ENCODE measurements at regions not wholly inside any gene's neighbourhood (a gene's known extent, or its start where the extent isn't known, plus 50 kb on each side); places are given as distances from the start of the nearest gene placed in this dataset.

- no peak for DNase-seq (ENCODE audit: low read depth)
- H3K4me3 ChIP-seq (ENCODE audit: low read length), result no peak overlapping the region
- TF ChIP-seq CTCF (conservative IDR thresholded peaks at IDR 0.05; ENCODE audit: low read depth, low read length), result no peak
Observed at GRCh38 chr2:76563730-76564129, 853.0 kb upstream of the GCFC2 start.

DNA sequence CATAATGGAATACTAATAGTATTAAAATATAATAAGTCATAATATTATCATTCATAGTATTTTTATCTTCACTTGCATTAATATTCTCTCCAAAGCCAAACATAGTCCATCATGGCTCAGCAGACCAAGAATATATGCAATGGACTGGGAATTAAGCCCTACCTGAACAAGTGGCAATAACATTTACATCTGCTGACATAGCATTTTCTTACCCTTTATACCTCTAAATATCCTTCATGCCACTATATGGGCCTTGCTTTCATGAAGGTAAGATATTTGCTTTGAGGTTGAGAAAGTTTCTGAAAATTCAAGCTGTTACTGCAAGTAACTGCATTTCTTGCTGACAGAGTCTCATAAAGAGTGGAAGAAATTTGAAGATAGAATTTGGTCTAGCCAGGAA lies 847.4 kb upstream of the GCFC2 start:
- H3K4me3 ChIP-seq (ENCODE audit: low read length), result no peak overlapping the region
- TF ChIP-seq CTCF (conservative IDR thresholded peaks at IDR 0.05; ENCODE audit: low read depth, low read length), result no peak
- DNase-seq (ENCODE audit: low read depth), result no peak

- no peak overlapping the region for H3K4me3 ChIP-seq (ENCODE audit: low read length)
- no peak for TF ChIP-seq CTCF (conservative IDR thresholded peaks at IDR 0.05; ENCODE audit: low read depth, low read length)
- no peak for DNase-seq (ENCODE audit: low read depth)
Observed at GRCh38 chr2:76556018-76556417, 845.3 kb upstream of the GCFC2 start.

DNA sequence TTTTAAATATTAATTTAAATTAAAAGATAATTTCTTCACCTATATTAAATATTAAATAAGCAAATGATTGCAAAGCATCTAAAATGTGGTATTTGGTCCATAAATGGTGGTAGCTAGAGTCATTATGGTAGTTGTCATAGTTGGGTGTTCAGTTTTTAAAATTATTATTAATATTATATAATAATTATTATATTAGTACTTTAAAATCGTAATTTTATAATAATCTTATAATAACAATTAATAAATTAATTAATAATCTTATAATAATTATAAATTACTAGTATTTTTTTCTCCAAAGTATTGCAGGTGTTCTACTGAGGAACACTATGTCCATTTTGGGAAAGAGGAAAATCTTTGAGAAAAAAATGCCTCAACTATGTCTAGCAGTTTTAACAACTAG lies 835.5 kb upstream of the GCFC2 start:
- TF ChIP-seq CTCF (conservative IDR thresholded peaks at IDR 0.05; ENCODE audit: low read depth, low read length), result no peak
- H3K4me3 ChIP-seq (ENCODE audit: low read length), result no peak overlapping the region
- DNase-seq (ENCODE audit: low read depth), result no peak

DNA sequence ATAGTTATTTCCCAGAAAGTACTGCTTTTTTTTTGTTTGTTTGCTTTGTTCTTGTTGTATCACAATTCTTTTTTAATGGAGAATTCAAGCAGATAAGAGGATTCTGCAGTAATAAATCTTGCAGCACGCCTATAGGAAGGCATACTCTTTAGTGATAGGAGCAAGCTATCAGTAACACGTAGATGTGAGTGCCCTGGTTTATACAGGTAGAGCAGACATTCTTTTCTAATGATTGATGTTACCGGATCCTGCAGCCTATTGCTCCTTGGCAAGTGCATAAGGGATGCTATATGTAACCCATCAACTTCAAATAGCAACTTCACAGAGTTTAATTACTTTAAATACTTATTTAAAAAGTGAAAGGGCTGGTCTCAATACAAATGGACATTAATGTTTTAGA lies 834.2 kb upstream of the GCFC2 start:
- H3K4me3 ChIP-seq (ENCODE audit: low read length), result no peak overlapping the region
- no peak for DNase-seq (ENCODE audit: low read depth)
- TF ChIP-seq CTCF (conservative IDR thresholded peaks at IDR 0.05; ENCODE audit: low read depth, low read length), result no peak

GRCh38 chr2:76517574-76517909 lies 806.8 kb upstream of the GCFC2 start:
- no peak for DNase-seq (ENCODE audit: low read depth)
- TF ChIP-seq CTCF (conservative IDR thresholded peaks at IDR 0.05; ENCODE audit: low read depth, low read length), result no peak
- no peak overlapping the region for H3K4me3 ChIP-seq (ENCODE audit: low read length)

GRCh38 chr2:76516861-76517573 lies 806.3 kb upstream of the GCFC2 start:
- no peak overlapping the region for H3K4me3 ChIP-seq (ENCODE audit: low read length)
- TF ChIP-seq CTCF (conservative IDR thresholded peaks at IDR 0.05; ENCODE audit: low read depth, low read length), result no peak
- no peak for DNase-seq (ENCODE audit: low read depth)
